Astrocyte of the cerebellum (primary cell): ENCODE measurements at regions not wholly inside any gene's neighbourhood (a gene's known extent, or its start where the extent isn't known, plus 50 kb on each side); places are given as distances from the start of the nearest gene placed in this dataset.
A peak's percentile ranks its signal among the peaks of the same experiment; 100 is the strongest.

Experiments
- DNase-seq: peaks from one replicate; pipeline ENCODE4 v3.0.0-alpha.2; 2011; ENCODE audit warnings: low read depth
- H3K4me3 ChIP-seq: 2 replicates; pipeline ENCODE4 v1.5.1; 2011; ENCODE audit warnings: mild to moderate bottlenecking, low read depth, low read length, moderate library complexity
- in situ Hi-C: cut with HindIII; loops from 2 replicates; pipeline ENCODE4 v1.10.0; 2017; ENCODE audit warnings: low sequenced_read_pairs
- TF ChIP-seq, protein P1 (sequence below): IDR thresholded peaks from 2 replicates; pipeline ENCODE4 v1.5.1; 2012; ENCODE audit warnings: low read length, low read depth, moderate library complexity, mild to moderate bottlenecking; ENCODE audit errors: missing control alignments

DNA sequence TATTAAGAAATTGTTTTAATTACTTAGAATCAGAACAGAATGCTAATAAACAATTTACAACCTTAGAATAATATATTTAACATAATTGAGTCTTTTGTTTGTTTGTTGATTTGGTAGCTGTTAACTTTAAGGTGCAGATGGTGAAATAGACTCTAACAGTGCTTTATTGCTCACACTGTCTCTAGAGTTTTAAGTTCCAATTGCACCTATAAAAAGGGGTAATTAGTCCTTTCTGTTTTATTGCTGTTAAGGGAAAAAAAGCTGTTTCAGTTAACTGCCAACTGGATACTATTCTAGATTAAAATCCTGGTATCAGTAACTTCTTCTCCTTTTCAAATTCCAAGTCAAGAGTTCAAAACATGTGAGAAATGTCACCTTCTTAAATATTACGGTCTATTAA is 197.6 kb upstream of the TMPRSS15 start:
- in situ Hi-C loops = no loop called here
- H3K4me3 ChIP-seq = no peak overlapping the region
- TF ChIP-seq, protein P1, sequence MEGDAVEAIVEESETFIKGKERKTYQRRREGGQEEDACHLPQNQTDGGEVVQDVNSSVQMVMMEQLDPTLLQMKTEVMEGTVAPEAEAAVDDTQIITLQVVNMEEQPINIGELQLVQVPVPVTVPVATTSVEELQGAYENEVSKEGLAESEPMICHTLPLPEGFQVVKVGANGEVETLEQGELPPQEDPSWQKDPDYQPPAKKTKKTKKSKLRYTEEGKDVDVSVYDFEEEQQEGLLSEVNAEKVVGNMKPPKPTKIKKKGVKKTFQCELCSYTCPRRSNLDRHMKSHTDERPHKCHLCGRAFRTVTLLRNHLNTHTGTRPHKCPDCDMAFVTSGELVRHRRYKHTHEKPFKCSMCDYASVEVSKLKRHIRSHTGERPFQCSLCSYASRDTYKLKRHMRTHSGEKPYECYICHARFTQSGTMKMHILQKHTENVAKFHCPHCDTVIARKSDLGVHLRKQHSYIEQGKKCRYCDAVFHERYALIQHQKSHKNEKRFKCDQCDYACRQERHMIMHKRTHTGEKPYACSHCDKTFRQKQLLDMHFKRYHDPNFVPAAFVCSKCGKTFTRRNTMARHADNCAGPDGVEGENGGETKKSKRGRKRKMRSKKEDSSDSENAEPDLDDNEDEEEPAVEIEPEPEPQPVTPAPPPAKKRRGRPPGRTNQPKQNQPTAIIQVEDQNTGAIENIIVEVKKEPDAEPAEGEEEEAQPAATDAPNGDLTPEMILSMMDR = no peak
- no peak for DNase-seq

DNA sequence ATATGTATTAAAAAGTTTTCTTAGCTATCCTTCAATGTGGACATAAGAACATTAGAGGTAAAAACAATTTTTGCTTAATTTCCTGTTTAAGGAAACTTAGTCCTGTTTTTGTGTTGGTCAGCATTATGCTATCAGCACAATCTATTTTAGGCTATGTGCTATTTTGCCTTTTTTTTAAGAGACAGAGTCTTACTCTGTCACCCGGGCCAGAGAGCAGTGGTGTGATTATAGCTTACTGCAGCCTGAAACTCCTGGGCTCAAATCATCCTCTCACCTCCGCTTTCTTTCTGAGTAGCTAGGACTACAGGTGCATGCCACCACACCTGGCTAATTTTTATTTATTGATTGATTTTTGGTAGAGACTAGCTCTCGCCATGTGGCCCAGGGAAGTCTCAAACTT is 199.1 kb upstream of the TMPRSS15 start:
- H3K4me3 ChIP-seq = no peak overlapping the region
- DNase-seq = no peak
- in situ Hi-C loops = no loop called here
- TF ChIP-seq, protein P1 = no peak

DNA sequence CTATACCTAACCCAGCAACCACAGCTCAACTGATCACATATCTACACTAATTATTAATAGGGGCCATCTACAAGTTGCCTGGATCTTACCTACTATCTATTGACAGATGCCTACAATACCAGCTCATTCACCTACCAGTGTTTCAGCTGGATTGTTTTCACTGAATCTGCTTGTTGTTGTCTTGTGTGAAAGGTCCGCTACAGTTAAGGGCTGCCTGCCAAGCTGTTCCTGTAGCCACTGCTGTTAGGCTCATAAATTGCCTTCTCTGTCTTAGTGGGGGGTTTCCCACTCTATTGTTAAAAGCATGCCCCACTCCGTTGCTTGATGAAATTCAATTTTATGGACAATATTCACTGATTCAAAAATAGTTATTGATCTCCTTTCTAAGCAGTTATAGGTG is 199.7 kb upstream of the TMPRSS15 start:
- H3K4me3 ChIP-seq = no peak overlapping the region
- in situ Hi-C loops = no loop called here
- TF ChIP-seq, protein P1 = no peak
- peak; percentile 4 for DNase-seq

DNA sequence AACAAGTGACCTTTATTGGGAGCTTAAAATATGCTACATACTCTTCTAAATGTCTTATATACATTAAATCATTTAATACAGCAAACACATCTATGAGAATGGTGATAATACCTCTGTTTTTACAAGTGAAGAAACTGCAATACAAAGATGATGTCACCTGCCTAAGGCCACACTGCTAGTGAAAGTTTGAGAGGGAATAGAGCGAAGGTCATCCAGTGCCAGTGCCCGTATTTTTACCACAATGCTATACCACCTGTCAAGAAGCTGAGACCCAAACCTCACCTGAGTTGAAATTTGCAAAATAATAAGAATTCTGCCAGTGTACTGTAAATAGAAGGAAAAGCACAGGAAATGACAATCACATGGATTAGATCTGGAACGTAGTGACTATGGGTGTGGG is 200.4 kb upstream of the TMPRSS15 start:
- TF ChIP-seq, protein P1 = no peak
- H3K4me3 ChIP-seq = no peak overlapping the region
- in situ Hi-C loops = no loop called here
- DNase-seq = no peak

DNA sequence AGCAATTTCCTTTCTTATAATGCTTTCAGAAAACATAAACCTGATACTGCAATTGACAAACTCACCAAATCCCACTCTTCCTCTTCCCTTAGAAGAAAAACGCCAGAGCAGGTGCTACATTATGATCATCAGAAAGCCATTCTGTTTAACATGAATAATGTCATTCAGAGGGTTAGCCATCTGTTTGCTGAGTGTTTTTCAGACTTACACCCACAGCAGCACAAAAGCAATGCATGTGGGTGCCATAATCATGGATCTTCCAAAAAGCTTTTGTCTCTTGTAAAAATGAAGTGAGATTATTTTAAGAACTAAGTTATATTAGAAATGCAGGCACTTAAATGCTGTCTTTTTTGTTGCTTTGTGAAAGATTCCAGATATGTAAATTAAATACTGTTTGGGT is 204.6 kb upstream of the TMPRSS15 start:
- H3K4me3 ChIP-seq = no peak overlapping the region
- in situ Hi-C loops = no loop called here
- TF ChIP-seq, protein P1 = no peak
- no peak for DNase-seq

DNA sequence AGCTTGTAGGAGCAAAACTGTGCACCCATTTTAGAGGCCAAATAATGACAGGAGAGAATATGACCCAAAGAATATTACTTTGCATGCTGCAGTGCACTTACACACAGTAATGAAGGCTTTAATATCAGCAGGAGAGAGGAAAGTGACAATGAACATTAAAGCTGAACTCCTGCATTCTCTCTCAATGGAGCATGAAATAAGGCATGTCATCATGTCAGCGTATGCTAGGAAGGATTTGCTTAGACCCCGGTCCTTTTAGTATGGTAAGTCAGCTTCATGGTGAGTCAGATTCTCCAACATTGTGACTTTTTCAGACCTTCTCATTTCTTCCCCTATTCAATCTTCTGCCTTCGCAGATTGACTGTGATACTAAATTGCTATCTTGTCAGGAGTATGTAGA is 210.7 kb upstream of the TMPRSS15 start:
- no peak overlapping the region for H3K4me3 ChIP-seq
- in situ Hi-C loops = no loop called here
- DNase-seq = no peak
- TF ChIP-seq, protein P1 = no peak

DNA sequence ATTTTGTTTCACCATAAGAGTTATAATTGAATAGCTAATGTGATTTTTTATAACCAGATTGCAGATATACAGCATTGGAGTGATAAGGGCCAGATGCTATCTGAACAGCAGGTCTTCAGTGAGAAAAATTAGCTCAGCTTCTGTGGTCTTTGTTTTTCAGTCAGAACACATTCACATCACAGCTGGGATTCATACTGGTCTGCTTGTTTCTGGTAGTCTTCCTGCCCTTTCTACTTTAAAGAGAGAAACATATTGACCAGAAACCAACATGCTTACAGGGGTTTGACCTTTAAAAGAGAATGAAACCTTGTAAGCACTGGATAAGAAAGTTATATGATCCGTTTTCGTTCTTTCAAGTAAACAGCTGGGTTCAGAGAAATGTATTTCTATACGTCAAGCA is 213.7 kb upstream of the TMPRSS15 start:
- no peak overlapping the region for H3K4me3 ChIP-seq
- no peak for DNase-seq
- in situ Hi-C loops = no loop called here
- TF ChIP-seq, protein P1 = no peak
